ENCODE measurements at regions not wholly inside any gene's neighbourhood (a gene's known extent, or its start where the extent isn't known, plus 50 kb on each side); places are given as distances from the start of the nearest gene placed in this dataset.

- TF ChIP-seq CTCF (IDR thresholded peaks at IDR 0.05), result no peak
- no peak for TF ChIP-seq EP300 (IDR thresholded peaks at IDR 0.05)
- no peak for TF ChIP-seq POLR2A (IDR thresholded peaks at IDR 0.05)
Measured at GRCh38 chr16:54203384-54203783, 83.2 kb downstream of the IRX3 start.

Measured in tibial nerve (tissue), 4 donors.